Keratinocyte (primary cell): ENCODE measurements at regions not wholly inside any gene's neighbourhood (a gene's known extent, or its start where the extent isn't known, plus 50 kb on each side); places are given as distances from the start of the nearest gene placed in this dataset.

Experiments
- DNase-seq: peaks from one replicate; pipeline ENCODE4 v3.0.0-alpha.2; 2011; ENCODE audit warnings: low read depth, missing footprints, low spot score
- FAIRE-seq: peaks from 2 replicates; lab custom pipeline; 2011; peaks lifted over from hg19 to GRCh38; lab: Jason Lieb, UNC
- H2AFZ ChIP-seq: 2 replicates; pipeline ENCODE4 v1.6.0; 2012; ENCODE audit warnings: low read length, control low read depth, inconsistent platforms; ENCODE audit not compliant: control insufficient read depth
- H3K27ac ChIP-seq: 2 replicates; pipeline ENCODE4 v1.5.1; 2011; ENCODE audit warnings: low read length; ENCODE audit not compliant: control insufficient read depth, insufficient read depth
- H3K27me3 ChIP-seq: 3 replicates; pipeline ENCODE4 v1.6.0; 2011; ENCODE audit warnings: low read length; ENCODE audit not compliant: control insufficient read depth, insufficient read depth; ENCODE audit errors: extremely low read depth
- H3K36me3 ChIP-seq, 2 experiments: 2 replicates in 1 of 2; 3 replicates in 1 of 2; pipeline ENCODE4 v1.5.1; 2011; ENCODE audit warnings: low read length in 2 of 2, mild to moderate bottlenecking in 1 of 2; ENCODE audit not compliant: control insufficient read depth in 2 of 2, insufficient read depth in 2 of 2; ENCODE audit errors: extremely low read depth in 1 of 2
- H3K4me1 ChIP-seq: 3 replicates; pipeline ENCODE4 v1.5.1; 2011; ENCODE audit warnings: low read length; ENCODE audit not compliant: control insufficient read depth, insufficient read depth; ENCODE audit errors: extremely low read depth
- H3K4me2 ChIP-seq: 3 replicates; pipeline ENCODE4 v1.6.0; 2011; ENCODE audit warnings: low read depth, low read length; ENCODE audit not compliant: control insufficient read depth, insufficient read depth; ENCODE audit errors: extremely low read depth
- H3K4me3 ChIP-seq, 3 experiments: fragments of 200-600 bp in 1 of 3; sonication (generic) in 1 of 3; 2 replicates in 2 of 3; 3 replicates in 1 of 3; pipeline ENCODE4 v1.5.1; 2011 to 2016; ENCODE audit warnings: low read length in 3 of 3, mild to moderate bottlenecking in 3 of 3, control low read depth in 2 of 3, inconsistent platforms in 1 of 3, low read depth in 1 of 3, mixed read lengths in 1 of 3, mixed run types in 1 of 3, moderate library complexity in 1 of 3; ENCODE audit not compliant: control insufficient read depth in 2 of 3, insufficient read depth in 2 of 3; ENCODE audit errors: extremely low read depth in 1 of 3
- H3K79me2 ChIP-seq: 2 replicates; pipeline ENCODE4 v1.6.0; 2012; ENCODE audit warnings: low read length; ENCODE audit not compliant: control insufficient read depth, insufficient read depth
- H3K9ac ChIP-seq: 3 replicates; pipeline ENCODE4 v1.6.0; 2011; ENCODE audit warnings: low read length; ENCODE audit not compliant: control insufficient read depth, insufficient read depth; ENCODE audit errors: extremely low read depth
- H3K9me1 ChIP-seq: 3 replicates; pipeline ENCODE4 v1.6.0; 2011; ENCODE audit warnings: low read length; ENCODE audit not compliant: control insufficient read depth, insufficient read depth; ENCODE audit errors: extremely low read depth
- H3K9me3 ChIP-seq: 2 replicates; pipeline ENCODE4 v1.5.1; 2012; ENCODE audit warnings: low read depth, low read length; ENCODE audit not compliant: control insufficient read depth
- H4K20me1 ChIP-seq: 3 replicates; pipeline ENCODE4 v1.6.0; 2011; ENCODE audit warnings: low read length; ENCODE audit not compliant: control insufficient read depth, insufficient read depth; ENCODE audit errors: extremely low read depth
- CTCF ChIP-seq, 3 experiments: IDR thresholded peaks in 1 of 3; conservative IDR thresholded peaks in 1 of 3; optimal IDR thresholded peaks in 1 of 3; 2 replicates in 2 of 3; 3 replicates in 1 of 3; pipeline versions ENCODE3 to v1.5.1; 2011; ENCODE audit warnings: low read length in 3 of 3, mild to moderate bottlenecking in 3 of 3, moderate library complexity in 2 of 3, control low read depth in 1 of 3, inconsistent platforms in 1 of 3; ENCODE audit not compliant: insufficient read depth in 2 of 3; ENCODE audit errors: extremely low read depth in 1 of 3
- EZH2 ChIP-seq: IDR thresholded peaks from one replicate; pipeline ENCODE4 v1.6.1; 2012; ENCODE audit warnings: inconsistent platforms, mild to moderate bottlenecking, low read length, moderate library complexity
- dilution Hi-C: fragments of 300-500 bp; cut with MboI; formaldehyde crosslinking; loops from one replicate; pipeline ENCODE4 v1.7.0; 2020; ENCODE audit warnings: low sequenced_read_pairs; ENCODE audit not compliant: extremely low pct_ligation_motif_present

- no peaks in the 10 kb centered on the region for H4K20me1 ChIP-seq
- H3K4me2 ChIP-seq, result no peak overlapping the region
- no peak overlapping the region for H3K27ac ChIP-seq
- no peak for FAIRE-seq
- dilution Hi-C loops, result no loop called here
- no peaks in the 10 kb centered on the region for H3K79me2 ChIP-seq
- no peak overlapping the region for H3K4me3 ChIP-seq
- H3K9me3 ChIP-seq, result no peaks in the 10 kb centered on the region
- DNase-seq, result no peak
- H3K4me1 ChIP-seq, result no peaks in the 10 kb centered on the region
- TF ChIP-seq EZH2 (no peak), CTCF (optimal IDR thresholded peaks at IDR 0.05 in 1 of 3, IDR thresholded peaks at IDR 0.05 in 1 of 3, conservative IDR thresholded peaks at IDR 0.05 in 1 of 3; ENCODE audit: extremely low read depth in 1 of 3, insufficient read depth in 2 of 3, low read length in 3 of 3) (no peak)
- no peaks in the 10 kb centered on the region for H3K36me3 ChIP-seq
- no peak overlapping the region for H2AFZ ChIP-seq
- no peaks in the 10 kb centered on the region for H3K9me1 ChIP-seq
- no peak overlapping the region for H3K9ac ChIP-seq
- no peaks in the 10 kb centered on the region for H3K27me3 ChIP-seq
Observed at GRCh38 chr2:150985741-150986140, 275.9 kb downstream of the RBM43 start.

- H3K9me1 ChIP-seq, result no peaks in the 10 kb centered on the region
- H3K79me2 ChIP-seq, result no peaks in the 10 kb centered on the region
- no peak overlapping the region for H3K4me2 ChIP-seq
- no peak overlapping the region for H3K27ac ChIP-seq
- H3K9me3 ChIP-seq, result no peaks in the 10 kb centered on the region
- DNase-seq, result no peak
- no peak overlapping the region for H3K9ac ChIP-seq
- no peak overlapping the region for H2AFZ ChIP-seq
- no peaks in the 10 kb centered on the region for H3K4me1 ChIP-seq
- no peaks in the 10 kb centered on the region for H3K27me3 ChIP-seq
- dilution Hi-C loops, result no loop called here
- H3K36me3 ChIP-seq, result no peaks in the 10 kb centered on the region
- TF ChIP-seq CTCF (optimal IDR thresholded peaks at IDR 0.05 in 1 of 3, IDR thresholded peaks at IDR 0.05 in 1 of 3, conservative IDR thresholded peaks at IDR 0.05 in 1 of 3; ENCODE audit: extremely low read depth in 1 of 3, insufficient read depth in 2 of 3, low read length in 3 of 3) (no peak), EZH2 (no peak)
- H3K4me3 ChIP-seq, result no peak overlapping the region
- no peaks in the 10 kb centered on the region for H4K20me1 ChIP-seq
- FAIRE-seq, result no peak
Observed at GRCh38 chr2:150983314-150983897, 278.3 kb downstream of the RBM43 start.
